NOMO-1 treated with DMSO at 0.1 percent for 48 hours (cell line): ENCODE measurements at regions not wholly inside any gene's neighbourhood (a gene's known extent, or its start where the extent isn't known, plus 50 kb on each side); places are given as distances from the start of the nearest gene placed in this dataset.
"Not testable (repeated sequence)": the region's sequence is repeated elsewhere in the genome, so short reads cannot be mapped to it uniquely, and the experiment has no call there.

Source experiments
- DNase-seq: peaks from one replicate; lab custom pipeline; 2025; ENCODE audit not compliant: unreplicated experiment; lab: John Stamatoyannopoulos, UW

DNA sequence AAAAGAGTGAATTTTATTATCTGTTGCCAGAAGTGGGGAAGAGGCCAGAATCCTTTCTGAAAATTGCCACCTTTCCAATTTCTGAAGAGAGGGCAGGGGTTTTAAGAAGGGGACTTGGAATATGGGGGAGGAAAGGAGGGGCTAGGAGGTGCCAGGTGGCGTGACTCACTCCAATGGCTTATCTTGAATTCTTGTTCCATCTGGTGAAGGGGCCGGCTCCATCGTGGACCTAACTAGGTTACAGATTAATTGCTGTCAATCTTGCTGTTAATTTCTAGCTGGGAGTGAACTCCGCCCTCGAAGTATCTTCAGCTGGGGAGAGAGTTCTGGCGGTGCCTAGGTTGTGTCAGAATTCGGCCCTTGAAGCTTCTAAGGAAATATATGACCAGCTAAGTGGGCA, 138.7 kb downstream of the YTHDC2 start:
- DNase-seq = no peak

DNA sequence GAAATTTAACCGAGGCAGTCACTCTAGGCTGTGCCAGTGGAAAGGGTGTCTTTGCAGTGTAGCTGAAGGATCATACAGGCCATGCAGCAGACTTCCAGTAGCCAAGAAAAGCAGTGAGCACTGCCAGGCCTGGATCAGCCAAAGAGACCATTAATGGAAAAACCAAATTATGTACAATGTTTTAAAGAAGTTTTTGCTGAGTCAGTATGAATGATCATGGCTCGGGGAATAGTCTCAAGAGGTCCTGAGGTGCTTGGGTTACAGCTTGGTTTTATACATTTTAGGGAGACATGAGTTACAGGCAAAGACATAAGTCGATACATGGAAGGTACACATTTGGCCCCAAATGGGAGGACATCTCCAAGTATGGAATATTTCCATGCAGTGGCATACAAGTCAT, 141.3 kb downstream of the YTHDC2 start:
- DNase-seq = no peak

DNA sequence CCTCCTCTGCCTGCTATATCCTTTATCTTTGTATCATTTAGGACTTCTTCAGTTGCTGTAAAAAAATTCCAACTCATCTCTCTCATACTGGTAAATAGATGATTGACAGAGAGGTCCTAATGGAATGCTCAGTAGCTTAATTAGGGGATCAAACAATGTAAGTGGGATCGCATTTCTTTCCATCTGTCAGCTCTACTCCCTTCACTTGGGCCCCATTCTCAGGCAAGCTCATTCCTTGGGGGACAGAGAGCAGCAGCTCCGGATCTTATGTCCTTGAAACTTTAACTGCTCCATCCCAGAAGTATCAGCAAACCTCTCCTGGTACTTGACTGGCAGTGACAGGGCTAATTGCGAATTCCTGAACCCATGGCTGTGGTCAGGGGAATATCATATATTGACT, 146.7 kb downstream of the YTHDC2 start:
- DNase-seq = no peak

DNA sequence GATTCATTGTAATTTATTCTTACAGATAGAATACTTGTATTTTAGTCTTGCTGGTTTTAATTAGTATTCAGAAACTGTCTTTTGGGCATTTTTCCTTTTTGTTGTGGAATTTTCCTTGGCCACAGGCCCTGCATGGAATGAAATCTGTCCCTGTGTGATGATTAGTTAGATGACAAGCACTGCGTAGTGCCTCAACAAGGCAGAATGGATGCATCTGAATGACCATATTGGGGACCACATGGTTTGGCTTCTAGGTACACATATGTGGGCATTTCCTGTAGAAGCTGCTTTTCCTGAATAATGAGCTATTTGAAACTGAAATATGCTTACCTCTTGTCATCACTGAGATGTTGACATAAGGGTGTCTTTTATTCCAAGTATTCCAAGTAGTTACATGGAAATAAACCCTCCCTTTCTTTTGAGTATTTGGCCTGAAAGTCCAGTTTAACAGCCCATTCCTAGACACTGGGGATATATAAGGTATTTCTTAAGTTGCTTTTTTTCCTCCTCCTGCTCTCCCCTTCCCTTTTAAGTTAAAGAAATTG, 147.3 kb downstream of the YTHDC2 start:
- DNase-seq = no peak

DNA sequence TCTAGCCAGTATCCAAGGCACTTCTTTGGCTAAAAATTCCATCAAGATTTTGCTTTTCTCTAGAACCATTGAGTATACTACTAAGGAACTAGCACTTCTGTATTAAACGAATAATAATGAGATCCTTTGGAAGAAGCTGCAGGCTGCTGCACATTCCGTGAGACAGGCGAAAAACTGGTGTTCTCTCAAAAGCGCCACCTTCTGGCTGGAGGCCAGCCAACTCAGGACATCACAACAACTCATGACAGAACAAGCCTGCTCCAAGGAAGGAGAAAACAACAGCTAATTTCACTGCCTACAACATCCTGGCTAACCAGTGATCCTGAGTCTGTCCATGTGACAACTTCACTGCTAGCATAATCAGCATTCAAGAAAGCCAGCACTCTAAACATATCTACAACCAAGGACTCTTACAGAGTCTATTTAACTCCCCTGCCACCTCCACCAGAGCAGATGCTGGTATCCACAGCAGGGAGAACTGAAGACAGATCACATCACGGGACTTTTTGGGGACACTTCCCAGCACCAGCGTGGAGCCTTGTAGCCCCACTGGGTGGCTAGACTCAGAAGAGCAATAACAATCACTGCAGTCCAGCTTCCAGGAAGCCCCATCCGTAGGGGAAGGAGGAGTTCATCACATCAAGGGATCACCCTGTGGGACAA, 150.5 kb downstream of the YTHDC2 start:
- no peak for DNase-seq

DNA sequence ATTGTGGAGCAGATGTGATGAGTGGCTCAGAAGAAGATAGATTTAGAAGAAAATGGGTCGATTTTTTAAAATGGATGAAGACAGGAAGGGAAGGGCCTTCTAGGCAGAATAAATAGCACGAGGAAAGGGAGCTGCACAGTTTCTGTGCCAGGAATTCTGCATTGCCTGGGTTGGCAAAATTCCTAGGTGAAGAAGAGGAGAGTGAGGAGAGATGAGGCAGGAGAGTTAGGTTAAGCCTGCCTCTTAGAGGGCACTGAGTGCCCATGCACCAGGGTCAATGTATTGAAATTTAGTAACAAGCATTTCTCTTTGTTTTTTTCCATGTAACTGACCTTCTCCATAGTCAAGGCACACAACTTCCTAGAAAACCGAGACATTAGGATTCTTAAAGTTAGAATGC, 159.5 kb downstream of the YTHDC2 start:
- no peak for DNase-seq

DNA sequence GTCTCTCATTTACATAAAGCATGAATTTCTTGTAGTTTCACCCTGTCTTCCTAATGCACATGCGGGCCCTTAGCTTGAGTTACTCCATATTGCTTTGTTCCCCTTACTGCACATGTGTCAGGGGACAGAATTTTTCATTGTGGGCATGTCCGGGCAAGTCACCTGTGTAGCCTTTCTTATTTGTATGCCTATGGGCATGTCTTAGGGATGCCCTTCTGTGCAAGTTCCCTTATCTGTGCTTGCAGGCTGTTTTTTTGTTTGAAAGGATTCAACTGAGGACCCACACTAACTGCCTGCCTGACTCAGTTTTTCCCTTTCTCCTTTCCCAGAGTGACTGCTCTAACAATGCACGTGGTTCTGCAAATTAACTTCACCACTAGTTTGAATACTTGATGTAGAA, 161.7 kb downstream of the YTHDC2 start:
- no peak for DNase-seq

DNA sequence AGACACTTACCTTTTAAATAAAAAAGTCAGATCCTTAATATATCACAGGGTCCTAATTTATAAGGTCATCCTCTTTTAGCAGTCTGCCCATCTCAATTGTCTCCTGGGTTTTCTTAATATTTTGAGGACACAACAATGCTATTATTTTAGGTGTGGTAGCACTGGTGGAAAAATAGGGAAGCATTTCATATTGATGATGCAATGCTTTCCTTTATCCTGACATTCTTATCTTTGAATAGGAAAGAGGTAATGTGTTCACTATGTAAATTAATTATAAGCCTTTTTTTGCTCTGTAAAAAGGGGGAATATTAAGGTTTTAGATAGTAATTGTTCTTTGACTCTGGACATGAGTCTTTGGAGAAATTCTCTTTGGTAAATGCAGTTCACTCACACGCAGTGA, 164.7 kb downstream of the YTHDC2 start:
- no peak for DNase-seq

DNA sequence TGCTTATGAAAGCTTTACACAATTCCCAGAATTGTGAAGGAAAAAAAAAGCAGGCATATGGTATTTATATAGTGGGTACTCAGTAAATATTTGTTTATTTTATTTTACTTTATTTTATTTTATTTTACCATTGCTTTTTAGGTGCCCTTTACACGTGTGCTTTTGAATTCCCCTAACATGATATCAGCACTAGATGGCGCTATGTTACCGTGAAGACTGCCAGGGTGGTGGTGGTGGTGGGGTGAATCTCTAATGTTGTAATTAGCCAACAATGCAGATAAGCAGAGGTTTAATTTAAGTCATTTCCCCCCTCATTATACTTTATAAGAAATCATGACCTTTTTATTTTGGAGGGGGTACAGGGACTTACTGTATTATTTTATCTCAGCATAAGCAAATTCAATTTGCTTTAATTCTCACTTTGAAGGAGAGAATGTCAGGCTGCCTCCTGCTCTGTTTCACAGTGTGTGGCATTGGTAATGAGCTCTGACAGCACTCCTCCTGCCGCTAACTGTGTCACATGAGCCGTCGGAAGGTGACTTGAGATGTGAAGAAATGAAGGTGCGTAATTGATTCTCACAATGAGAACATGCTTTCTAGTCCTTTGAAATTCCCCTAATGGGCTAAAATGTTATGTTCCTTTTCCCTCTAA, 165.6 kb downstream of the YTHDC2 start:
- peak; percentile 48 for DNase-seq

DNA sequence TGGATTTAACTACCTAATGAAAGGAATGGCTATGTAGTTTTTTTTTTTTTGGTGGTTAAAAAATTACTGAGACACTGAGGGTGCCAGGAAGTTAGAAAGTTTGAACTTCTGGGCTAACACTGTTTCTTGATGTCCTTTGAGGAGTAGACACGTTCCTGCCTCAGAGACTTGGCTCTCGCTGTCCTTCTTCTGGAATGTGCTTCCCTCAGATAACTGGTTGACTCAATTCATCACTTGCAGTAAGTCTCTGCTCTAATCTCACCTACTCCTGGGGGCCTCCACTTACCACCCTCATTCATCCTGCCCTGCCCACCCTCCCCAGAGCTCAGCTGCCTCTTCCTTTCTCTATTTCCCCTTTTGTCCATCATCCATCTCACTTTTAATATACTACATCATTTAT, 167.0 kb downstream of the YTHDC2 start:
- DNase-seq = no peak

DNA sequence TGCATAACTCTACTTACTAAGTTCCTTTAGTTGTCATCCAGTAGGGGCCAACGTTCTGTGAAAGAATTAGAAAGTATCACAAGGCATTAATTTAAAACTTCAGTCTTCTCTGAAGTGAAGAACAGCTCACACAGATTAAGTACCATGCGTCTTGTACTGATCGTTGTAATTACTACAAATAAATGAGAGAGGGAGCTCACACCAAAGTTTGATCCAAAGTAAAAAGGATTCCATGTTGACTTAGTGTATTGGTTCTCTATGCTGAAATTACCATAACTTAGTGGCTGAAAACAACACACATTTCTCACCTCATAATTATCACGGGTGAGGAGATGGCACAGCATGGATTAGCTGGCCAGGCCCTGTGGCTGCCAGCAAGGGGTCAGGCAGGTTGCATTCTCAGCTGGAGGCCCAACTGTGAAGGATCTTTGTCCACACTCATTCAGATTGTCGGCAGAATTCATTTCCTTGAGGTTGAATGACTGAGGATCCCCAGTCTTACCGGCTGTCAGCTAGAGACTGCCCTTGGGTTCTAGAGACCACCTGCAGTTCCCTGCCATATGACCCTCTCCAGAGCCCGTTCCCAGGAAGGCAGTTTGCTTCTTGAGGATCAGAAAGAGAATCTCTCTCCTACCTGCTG, 169.1 kb downstream of the YTHDC2 start:
- DNase-seq = no peak

DNA sequence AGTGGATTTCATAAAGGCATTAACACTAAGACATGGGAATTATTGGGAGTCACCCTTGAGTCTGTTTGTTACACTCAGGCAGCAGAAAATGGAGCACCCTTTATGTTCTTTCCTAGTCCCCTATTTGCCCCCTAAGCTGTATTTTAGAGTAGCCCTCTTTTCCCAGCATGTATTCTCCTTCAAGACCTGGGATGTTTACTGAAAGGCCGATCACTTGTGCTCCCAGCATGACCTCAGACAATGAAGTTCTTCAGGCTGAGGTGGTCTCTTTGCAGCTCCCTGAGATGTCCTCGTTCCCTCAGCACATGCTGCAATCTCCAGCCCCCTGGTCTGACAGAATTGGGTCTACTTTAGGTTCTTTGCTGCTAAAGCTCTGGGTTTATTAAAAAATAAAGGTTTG, 169.7 kb downstream of the YTHDC2 start:
- DNase-seq = no peak

DNA sequence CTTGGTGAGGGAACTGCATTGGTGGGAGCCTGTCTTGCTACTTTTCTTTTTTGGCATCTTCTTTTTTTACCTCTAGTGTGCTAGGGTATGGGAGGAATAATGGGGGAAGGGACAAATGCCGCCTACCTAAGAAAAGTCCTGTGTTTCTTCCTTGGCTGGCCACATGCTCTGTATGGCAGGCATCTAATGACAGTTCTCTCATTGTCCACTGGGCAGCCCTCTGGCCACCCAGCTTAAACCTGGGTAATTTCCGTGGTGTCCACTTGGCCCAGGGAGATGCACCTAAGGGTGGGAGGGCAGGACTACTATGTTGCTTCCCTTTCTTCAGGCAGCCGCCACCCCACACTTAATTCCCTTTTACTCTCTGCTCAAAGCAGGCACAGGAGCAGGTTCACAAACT, 173.1 kb downstream of the YTHDC2 start:
- no peak for DNase-seq

DNA sequence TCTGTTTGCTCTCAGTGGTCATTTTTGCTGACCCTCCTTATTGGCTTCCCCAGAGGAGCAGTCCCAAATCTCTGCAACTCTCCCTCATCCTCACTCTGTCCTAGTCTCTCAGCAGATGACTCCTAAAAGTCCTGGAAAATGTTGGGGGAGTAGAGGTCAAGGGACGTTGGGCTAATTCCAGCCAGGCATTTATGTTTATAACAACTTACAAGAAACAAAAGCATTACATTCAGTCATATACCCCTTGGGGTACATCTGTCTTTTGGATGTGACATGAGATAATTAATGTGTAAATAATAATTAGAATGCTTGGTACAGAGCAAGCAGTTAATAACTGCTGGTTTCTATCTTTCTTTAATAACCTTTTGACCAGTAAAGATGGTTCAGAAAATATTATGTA, 176.2 kb downstream of the YTHDC2 start:
- no peak for DNase-seq

DNA sequence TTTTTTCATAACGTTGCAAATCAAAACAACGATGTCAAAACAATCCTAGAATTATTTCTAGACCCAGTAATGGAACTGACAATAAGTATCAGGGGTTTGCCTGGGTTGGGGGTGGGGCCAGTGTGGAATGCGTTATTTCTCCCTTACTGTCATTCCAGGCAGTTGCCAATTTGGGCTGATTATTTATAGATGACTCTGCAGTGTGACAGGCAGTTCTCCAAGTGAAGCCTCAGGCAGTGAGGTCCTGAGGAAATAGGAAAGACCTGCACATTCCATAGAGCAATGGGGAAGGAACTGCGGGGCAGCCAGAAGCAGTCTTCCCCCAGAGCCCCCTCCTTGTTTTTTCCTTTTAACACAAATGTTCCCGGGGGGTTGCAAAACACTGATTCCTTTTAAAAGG, 179.0 kb downstream of the YTHDC2 start:
- DNase-seq = no peak

DNA sequence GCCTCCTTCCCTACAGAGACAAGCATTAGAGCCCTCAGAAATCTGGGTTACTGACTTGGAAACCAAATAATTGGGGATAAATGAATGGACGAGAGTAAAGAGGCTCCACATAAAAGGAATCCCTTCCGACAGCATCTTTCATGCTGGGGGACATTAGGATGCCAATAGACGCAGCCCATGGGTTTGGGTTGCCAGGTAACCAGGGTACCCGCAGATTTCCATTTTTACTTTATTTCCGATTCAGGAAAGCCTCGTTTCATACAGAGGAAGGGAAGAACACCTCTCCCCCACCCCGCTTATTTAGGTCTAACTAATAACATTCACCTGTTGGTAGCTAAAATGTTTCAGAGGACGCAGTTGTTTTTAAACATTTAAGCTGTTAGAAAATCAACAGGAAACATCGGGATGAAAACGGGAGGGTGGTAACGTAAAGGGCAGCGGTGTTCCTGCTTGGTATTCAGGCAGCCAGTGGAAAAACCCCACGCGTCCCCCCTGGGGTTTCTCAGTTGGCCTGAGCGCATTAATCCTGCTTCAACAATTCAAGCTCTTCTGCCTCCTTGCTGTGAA, 179.5 kb downstream of the YTHDC2 start:
- DNase-seq = no peak

DNA sequence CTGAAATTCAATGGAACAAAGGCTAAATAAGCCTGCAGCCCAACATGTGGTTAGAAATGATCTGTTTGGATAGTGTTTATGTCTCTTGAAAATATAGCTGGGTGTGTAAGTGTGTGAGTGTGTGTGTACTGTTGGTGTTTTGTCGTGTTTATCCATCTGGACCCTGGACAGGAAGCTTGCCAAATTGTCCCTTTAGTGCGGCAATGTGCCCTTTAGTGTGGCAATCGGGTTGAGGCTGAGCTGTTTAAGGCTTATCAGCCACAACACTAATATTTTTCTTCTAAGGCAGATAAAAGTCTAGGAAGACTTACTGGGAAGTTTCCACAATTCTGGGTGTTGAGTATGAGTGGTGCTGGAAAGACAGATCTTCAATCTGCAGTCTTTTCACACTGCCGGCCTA, 180.2 kb downstream of the YTHDC2 start:
- DNase-seq = no peak

DNA sequence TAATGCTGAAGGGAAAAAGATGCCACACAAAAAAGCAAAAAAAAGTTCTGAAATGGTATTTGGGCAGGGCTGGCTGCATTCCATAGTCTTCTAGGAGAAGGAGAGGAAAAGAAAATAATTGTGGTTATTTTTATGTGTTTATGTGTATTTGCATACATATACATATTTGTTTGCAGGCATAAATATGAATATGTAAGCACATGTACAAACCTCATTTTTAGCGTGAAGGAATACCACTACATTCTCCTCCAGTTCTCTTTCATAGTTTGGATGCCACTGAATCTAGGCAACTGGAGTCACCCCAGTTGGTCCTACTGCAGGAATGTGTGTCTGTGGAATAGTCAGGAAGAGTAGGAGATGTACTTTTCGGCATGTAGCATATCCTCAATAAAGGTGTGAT, 181.1 kb downstream of the YTHDC2 start:
- DNase-seq = no peak

DNA sequence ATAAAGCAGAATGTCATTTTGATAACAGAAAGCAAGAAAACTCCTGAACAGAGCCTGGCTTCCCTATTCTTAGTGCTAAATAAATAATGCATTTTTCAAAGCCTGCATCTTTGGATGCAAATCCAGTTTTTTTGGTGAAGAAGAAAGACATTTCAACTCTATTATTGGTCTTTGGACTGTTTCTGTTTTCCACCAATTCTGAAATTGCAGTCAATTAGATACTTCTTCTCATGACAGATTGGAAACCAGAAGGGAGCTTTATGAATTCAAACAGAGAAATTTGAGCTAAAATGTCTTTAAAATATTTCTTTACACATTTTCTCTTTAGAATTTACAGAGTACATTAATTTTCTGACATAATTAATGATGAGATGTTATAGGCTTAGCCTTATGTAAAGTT, 189.8 kb downstream of the YTHDC2 start:
- no peak for DNase-seq

DNA sequence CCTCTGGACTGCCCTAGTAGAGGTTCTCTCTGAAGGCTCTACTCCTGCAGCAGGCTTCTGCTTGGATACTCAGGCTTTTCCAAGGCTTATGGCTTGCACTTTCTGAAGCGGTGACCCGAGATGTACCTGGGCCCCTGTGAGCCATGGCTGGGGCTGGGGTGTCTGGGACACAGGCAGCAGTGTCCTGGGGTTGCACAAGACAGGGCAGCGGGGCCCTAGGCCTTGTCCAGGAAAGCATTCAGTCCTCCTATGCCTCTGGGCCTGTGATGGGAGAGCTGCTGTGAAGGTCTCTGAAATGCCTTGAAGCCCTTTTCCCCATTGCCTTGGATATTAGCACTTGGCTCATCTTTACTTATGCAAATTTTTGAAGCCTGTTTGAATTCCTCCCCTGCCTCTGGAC, 192.2 kb downstream of the YTHDC2 start:
- no peak for DNase-seq

DNA sequence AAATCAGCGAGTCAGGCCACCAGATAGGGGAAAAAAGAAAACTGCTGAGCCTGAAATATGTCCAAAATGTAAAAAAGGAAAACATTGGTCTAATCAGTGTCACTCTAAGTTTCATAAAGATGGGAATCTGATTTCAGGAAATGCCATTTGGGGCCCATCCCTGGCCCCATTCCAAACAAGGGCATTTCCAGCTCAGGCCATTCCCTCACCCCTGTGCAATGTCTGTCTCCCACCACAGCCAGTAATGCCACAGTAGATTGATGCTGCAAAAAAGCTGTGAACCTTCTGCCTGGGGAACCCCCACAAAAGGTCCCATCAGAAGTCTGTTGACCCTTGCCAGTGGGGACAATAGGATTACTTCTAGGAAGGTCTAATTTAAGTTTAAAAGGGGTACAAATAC, 199.6 kb downstream of the YTHDC2 start:
- no peak for DNase-seq

DNA sequence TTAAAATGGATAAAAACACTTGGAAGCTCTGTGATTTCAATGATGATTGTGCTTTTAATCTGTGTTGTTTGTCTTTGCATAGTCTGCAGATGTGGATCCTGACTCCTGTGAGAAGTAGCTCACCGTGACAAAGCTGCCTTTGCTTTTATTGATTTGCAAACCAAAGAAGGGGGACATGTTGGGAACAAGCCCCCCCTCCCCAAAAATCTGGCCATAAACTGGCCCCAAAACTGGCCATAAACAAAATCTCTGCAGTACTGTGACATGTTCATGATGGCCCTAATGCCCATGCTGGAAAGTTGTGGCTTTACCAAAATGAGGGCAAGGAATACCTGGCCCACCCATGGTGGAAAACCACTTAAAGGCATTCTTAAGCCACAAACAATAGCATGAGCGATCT, 202.4 kb downstream of the YTHDC2 start:
- not testable (repeated sequence) for DNase-seq
